ENCODE measurements at regions not wholly inside any gene's neighbourhood (a gene's known extent, or its start where the extent isn't known, plus 50 kb on each side); places are given as distances from the start of the nearest gene placed in this dataset.
"Not testable (repeated sequence)": the region's sequence is repeated elsewhere in the genome, so short reads cannot be mapped to it uniquely, and the experiment has no call there.

- DNase-seq (ENCODE audit: low read depth in 3 of 3, low spot score in 2 of 3), result no peak
These were observed 854.3 kb downstream of the BRINP3 start for GRCh38 chr1:189623336-189623735.

DNA sequence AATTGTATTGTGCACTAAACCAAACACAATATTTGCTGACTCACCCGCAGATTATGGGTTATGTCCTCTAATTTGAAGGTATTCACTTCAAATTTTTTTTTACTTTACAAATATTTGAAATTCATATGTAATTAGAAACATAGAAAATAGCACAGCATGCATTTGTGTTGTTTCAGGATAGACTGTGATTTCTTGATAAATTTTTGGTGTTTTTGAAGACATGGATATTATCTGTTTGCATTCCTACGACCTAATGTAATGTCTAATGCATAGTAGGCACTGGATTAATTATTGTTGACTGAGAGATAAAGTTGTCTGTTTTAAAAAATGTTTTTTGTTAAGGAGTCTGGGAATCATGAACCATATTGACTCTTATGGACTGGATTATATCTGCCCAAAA is 850.2 kb downstream of the BRINP3 start:
- no peak for DNase-seq (ENCODE audit: low read depth in 3 of 3, low spot score in 2 of 3)

DNA sequence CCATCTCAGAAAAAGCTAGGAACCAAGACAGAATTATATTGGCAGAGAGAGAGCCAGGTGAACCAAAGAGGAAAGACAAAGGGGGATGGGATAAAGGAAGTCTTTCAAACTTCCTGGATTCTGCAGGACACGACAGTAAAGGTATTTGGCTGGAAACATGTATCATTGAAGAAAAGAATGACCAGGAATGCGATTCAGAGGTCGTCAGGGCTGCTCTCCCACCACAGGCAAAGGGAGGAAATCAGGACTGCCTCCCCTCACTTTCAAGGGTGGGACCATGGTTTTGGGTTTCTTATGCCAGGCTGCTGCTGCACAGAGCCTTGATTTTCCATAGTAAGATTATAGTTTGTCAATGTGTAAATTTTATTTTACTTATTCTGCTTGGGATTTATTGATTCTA is 848.8 kb downstream of the BRINP3 start:
- DNase-seq (ENCODE audit: low read depth in 3 of 3, low spot score in 2 of 3), result no peak

GRCh38 chr1:189633658-189634057 is 844.0 kb downstream of the BRINP3 start:
- DNase-seq (ENCODE audit: low read depth in 3 of 3, low spot score in 2 of 3), result no peak

DNA sequence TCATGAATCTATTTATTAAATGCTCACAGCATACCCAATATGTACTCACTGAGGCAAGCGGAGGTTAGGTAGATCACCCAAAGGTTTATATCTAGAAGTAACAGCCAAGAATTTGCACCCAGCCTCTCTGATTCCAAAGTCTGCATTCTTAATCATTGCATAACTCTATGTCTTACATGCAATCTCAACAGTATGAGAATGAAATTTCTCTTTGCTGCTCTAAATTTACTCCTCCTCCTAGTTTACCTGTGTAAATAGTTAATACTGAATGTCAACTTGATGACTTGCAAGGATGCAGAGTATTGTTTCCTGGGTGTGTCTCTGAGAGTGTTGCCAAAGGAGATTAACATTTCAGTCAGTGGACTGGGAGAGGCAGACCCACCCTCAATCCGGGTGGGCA is 840.6 kb downstream of the BRINP3 start:
- no peak for DNase-seq (ENCODE audit: low read depth in 3 of 3, low spot score in 2 of 3)

GRCh38 chr1:189644156-189644555 is 833.5 kb downstream of the BRINP3 start:
- DNase-seq (ENCODE audit: low read depth in 3 of 3, low spot score in 2 of 3), result not testable (repeated sequence)

DNA sequence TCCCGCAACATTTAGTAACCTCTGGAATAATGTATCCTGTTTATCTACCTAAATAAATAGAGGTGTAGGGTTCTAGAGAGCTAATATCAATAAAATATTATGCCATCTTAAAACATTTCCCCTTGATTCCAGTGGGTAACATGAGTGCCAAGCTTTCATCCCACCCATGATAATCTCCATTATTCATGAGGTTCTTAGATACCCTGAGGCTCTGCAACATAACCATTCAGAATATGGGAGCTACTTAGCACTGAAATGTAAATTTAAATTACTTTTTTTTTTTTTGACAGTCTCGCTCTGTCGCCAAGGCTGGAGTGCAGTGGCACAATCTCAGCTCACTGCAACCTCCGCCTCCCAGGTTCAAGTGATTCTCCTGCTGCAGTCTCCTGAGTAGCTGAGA is 832.7 kb downstream of the BRINP3 start:
- no peak for DNase-seq (ENCODE audit: low read depth in 3 of 3, low spot score in 2 of 3)

DNA sequence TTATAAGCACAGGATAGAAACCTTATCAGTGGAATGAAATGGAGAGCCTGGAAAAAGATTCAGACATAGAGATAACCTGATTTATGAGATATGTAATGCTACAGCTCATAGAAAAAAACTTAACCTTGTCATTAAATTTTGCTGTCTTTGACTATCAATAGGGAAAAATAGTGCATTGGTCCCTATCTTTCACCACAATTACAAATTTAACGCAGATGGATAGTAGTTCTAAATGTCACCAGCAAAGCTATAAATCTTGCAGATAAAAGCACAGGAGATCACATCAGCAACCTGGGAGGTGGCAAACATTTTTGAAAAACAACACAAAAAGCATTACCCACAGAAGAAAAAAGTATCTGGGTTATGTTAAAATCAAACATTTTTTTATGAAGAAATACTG is 831.6 kb downstream of the BRINP3 start:
- no peak for DNase-seq (ENCODE audit: low read depth in 3 of 3, low spot score in 2 of 3)

- no peak for DNase-seq (ENCODE audit: low read depth in 3 of 3, low spot score in 2 of 3)
These were observed 822.8 kb downstream of the BRINP3 start for GRCh38 chr1:189654906-189655305.

- DNase-seq (ENCODE audit: low read depth in 3 of 3, low spot score in 2 of 3), result no peak
These were observed 820.8 kb downstream of the BRINP3 start for GRCh38 chr1:189656628-189657530.

DNA sequence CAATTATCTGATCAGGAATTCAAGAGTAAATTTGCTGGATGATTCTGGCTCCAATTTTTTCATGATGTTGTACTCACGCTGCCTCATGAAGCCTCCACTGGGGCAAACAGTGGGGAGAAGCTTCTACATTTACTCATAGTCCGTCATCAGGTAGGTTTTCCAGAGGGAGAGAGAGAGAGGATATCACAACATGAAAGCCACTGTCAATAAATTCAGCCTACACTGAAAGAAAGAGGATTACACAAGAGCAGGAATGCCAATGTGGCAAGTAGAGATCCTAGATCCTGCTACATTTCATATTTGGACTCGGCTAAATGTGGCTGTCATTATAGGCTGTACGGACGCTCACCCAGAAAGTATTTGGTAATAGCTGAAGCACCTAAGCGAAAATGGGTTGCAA is 819.9 kb downstream of the BRINP3 start:
- DNase-seq (ENCODE audit: low read depth in 3 of 3, low spot score in 2 of 3), result no peak

GRCh38 chr1:189658381-189658780 is 819.3 kb downstream of the BRINP3 start:
- DNase-seq (ENCODE audit: low read depth in 3 of 3, low spot score in 2 of 3), result no peak

DNA sequence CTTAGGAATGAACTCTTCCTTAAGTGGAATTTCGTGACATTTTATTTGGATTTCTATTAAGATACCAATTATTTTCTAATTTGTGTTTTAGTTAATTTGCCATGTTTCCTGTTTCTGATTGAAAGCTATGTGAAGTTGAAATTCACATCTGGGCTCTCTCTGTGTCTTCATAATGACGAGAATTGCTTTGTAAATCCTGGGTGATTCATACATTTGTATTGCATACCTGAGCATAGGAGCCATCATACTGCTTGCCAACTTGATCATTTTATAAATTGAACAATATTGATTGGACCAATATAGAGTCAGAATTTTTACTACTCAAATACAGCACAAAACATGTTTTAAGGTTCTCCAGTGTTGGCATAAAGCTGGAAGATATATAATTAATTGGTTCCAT is 817.9 kb downstream of the BRINP3 start:
- DNase-seq (ENCODE audit: low read depth in 3 of 3, low spot score in 2 of 3), result no peak

- no peak for DNase-seq (ENCODE audit: low read depth in 3 of 3, low spot score in 2 of 3)
These were observed 815.5 kb downstream of the BRINP3 start for GRCh38 chr1:189662190-189662589.

- no peak for DNase-seq (ENCODE audit: low read depth in 3 of 3, low spot score in 2 of 3)
These were observed 807.8 kb downstream of the BRINP3 start for GRCh38 chr1:189669846-189670245.

DNA sequence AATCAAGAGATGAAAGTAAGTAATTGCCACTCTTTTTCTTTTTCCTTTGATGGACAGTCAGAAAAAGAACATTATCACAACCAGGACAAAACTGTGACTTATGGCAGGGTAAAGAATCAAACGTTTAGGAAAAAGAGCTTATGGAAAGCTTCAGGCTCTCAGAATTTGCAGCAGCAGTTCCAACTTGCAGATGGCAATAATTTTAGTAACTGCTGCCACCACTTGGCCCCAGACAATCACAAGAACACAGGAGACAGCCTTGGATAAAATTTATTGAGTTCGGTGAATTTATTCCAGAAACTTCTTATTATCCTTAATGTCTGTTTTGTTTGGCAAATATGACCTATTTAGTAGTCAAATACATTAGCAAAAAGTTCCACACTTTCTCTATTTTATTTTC is 804.4 kb downstream of the BRINP3 start:
- DNase-seq (ENCODE audit: low read depth in 3 of 3, low spot score in 2 of 3), result no peak

- no peak for DNase-seq (ENCODE audit: low read depth in 3 of 3, low spot score in 2 of 3)
These were observed 801.9 kb downstream of the BRINP3 start for GRCh38 chr1:189675712-189676244.

- DNase-seq (ENCODE audit: low read depth in 3 of 3, low spot score in 2 of 3), result no peak
These were observed 798.9 kb downstream of the BRINP3 start for GRCh38 chr1:189678779-189679178.

DNA sequence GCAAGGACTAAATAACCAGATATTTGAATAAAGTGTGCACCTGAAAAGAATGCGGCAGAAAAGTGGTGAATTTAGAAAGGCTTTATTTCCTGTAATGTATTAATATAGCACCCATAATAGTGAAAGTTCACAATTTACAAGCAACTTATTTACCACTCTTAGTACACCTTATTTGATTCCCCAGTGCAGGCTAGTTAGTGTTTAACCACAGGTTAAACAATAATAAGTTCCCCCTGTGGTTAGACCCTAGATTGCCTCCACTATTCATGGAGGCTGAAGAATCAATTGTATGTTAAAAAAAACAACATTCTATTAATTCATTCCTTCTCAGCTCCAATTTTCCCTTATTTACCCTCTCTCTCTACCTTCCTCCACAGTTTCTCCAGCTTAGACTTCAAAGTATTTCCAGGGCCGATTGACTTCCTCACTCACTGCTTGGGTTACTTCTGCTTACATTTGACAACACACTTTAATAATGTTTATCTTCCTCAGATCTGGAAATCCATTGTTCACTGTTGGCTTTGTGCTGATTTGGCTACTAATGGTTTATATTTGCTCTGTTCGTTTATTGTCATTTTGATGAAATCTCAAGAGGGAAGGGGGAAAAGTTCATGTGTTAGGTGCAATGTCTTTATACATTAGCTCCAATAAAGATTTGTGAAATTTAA is 796.3 kb downstream of the BRINP3 start:
- peak in 1 of 3 donors; percentile 10 for DNase-seq (ENCODE audit: low read depth in 3 of 3, low spot score in 2 of 3)

GRCh38 chr1:189682591-189682990 is 795.1 kb downstream of the BRINP3 start:
- DNase-seq (ENCODE audit: low read depth in 3 of 3, low spot score in 2 of 3), result no peak

DNA sequence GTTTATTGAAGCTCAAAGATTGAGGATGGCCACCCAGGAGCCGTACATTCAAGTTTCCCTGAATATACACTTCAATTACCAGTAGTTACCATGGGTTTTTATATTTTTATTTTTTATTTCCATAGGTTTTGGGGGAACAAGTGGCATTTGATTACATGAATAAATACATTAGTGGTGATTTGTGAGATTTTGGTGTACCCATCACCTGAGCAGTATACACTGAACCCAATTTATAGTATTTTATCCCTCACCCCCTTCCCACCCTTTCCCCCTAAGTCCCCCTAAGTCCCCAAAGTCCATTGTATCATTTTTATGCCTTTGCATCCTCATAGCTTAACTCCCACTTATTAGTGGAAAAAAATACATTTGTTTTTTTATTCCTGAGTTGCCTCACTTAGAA is 791.4 kb downstream of the BRINP3 start:
- no peak for DNase-seq (ENCODE audit: low read depth in 3 of 3, low spot score in 2 of 3)

GRCh38 chr1:189693140-189693539 is 784.5 kb downstream of the BRINP3 start:
- DNase-seq (ENCODE audit: low read depth in 3 of 3, low spot score in 2 of 3), result no peak
